GM19023 (cell line): ENCODE measurements at regions not wholly inside any gene's neighbourhood (a gene's known extent, or its start where the extent isn't known, plus 50 kb on each side); places are given as distances from the start of the nearest gene placed in this dataset.
"Not testable (repeated sequence)": the region's sequence is repeated elsewhere in the genome, so short reads cannot be mapped to it uniquely, and the experiment has no call there.

Experiments
- ATAC-seq: cut with Tn5 transposase; IDR thresholded peaks from one replicate; pipeline ENCODE4 v1.9.1; 2021; ENCODE audit warnings: mild to moderate bottlenecking, moderate library complexity; ENCODE audit not compliant: unreplicated experiment

- ATAC-seq, result no peak
These were observed 477.3 kb downstream of the KLF12 start for GRCh38 chr13:73656863-73657262.

GRCh38 chr13:73653688-73654087, 480.5 kb downstream of the KLF12 start:
- ATAC-seq, result no peak

- no peak for ATAC-seq
These were observed 486.8 kb downstream of the KLF12 start for GRCh38 chr13:73647417-73647816.

- ATAC-seq, result not testable (repeated sequence)
These were observed 493.6 kb downstream of the KLF12 start for GRCh38 chr13:73640476-73641179.

GRCh38 chr13:73635166-73635787, 498.9 kb downstream of the KLF12 start:
- no peak for ATAC-seq

GRCh38 chr13:73633817-73634460, 500.3 kb downstream of the KLF12 start:
- no peak for ATAC-seq

- ATAC-seq, result no peak
These were observed 502.8 kb downstream of the KLF12 start for GRCh38 chr13:73631411-73631810.

GRCh38 chr13:73625562-73626339, 508.5 kb downstream of the KLF12 start:
- no peak for ATAC-seq

GRCh38 chr13:73623281-73623680, 510.9 kb downstream of the KLF12 start:
- no peak for ATAC-seq

GRCh38 chr13:73622381-73622780, 511.8 kb downstream of the KLF12 start:
- no peak for ATAC-seq

- ATAC-seq, result no peak
These were observed 515.8 kb downstream of the KLF12 start for GRCh38 chr13:73618275-73618865.

GRCh38 chr13:73616861-73617260, 517.3 kb downstream of the KLF12 start:
- ATAC-seq, result no peak

GRCh38 chr13:73610799-73611592, 523.2 kb downstream of the KLF12 start:
- ATAC-seq, result no peak

GRCh38 chr13:73608711-73609485, 525.3 kb downstream of the KLF12 start:
- ATAC-seq, result no peak

GRCh38 chr13:73608157-73608516, 526.1 kb downstream of the KLF12 start:
- no peak for ATAC-seq

- ATAC-seq, result no peak
These were observed 526.6 kb downstream of the KLF12 start for GRCh38 chr13:73607489-73608156.

GRCh38 chr13:73603646-73604045, 530.6 kb downstream of the KLF12 start:
- ATAC-seq, result no peak

GRCh38 chr13:73602295-73602694, 531.9 kb downstream of the KLF12 start:
- no peak for ATAC-seq

- no peak for ATAC-seq
These were observed 532.5 kb downstream of the KLF12 start for GRCh38 chr13:73601708-73602107.
